NCI-H1694 (cell line): ENCODE measurements at regions not wholly inside any gene's neighbourhood (a gene's known extent, or its start where the extent isn't known, plus 50 kb on each side); places are given as distances from the start of the nearest gene placed in this dataset.

Experiments
- DNase-seq: peaks from one replicate; lab custom pipeline; 2025; lab: John Stamatoyannopoulos, UW

GRCh38 chr21:39054066-39054465 is 129.2 kb downstream of the PSMG1 start:
- no peak for DNase-seq

- no peak for DNase-seq
These were observed 130.1 kb downstream of the PSMG1 start for GRCh38 chr21:39053126-39053525.

- no peak for DNase-seq
These were observed 130.5 kb downstream of the PSMG1 start for GRCh38 chr21:39052718-39053117.

GRCh38 chr21:39051588-39051949 is 131.7 kb downstream of the PSMG1 start:
- no peak for DNase-seq

GRCh38 chr21:39050841-39051587 is 132.2 kb downstream of the PSMG1 start:
- no peak for DNase-seq

GRCh38 chr21:39048574-39048973 is 134.7 kb downstream of the PSMG1 start:
- DNase-seq, result no peak

- no peak for DNase-seq
These were observed 135.2 kb downstream of the PSMG1 start for GRCh38 chr21:39048064-39048463.

GRCh38 chr21:39047046-39047445 is 136.2 kb downstream of the PSMG1 start:
- no peak for DNase-seq

GRCh38 chr21:39046236-39046916 is 136.9 kb downstream of the PSMG1 start:
- DNase-seq, result no peak

GRCh38 chr21:39041816-39042215 is 141.4 kb downstream of the PSMG1 start:
- DNase-seq, result no peak

GRCh38 chr21:39040494-39041110 is 142.6 kb downstream of the PSMG1 start:
- DNase-seq, result no peak

- DNase-seq, result no peak
These were observed 145.3 kb downstream of the PSMG1 start for GRCh38 chr21:39037807-39038405.

GRCh38 chr21:39036581-39036980 is 146.7 kb downstream of the PSMG1 start:
- no peak for DNase-seq

- DNase-seq, result no peak
These were observed 148.4 kb downstream of the PSMG1 start for GRCh38 chr21:39034590-39035536.

GRCh38 chr21:39033878-39034589 is 149.2 kb downstream of the PSMG1 start:
- DNase-seq, result no peak

GRCh38 chr21:39029900-39030884 is 153.1 kb downstream of the PSMG1 start:
- no peak for DNase-seq

- DNase-seq, result no peak
These were observed 154.0 kb downstream of the PSMG1 start for GRCh38 chr21:39029086-39029755.

- no peak for DNase-seq
These were observed 158.1 kb downstream of the PSMG1 start for GRCh38 chr21:39025198-39025597.

GRCh38 chr21:39024538-39024937 is 158.7 kb downstream of the PSMG1 start:
- no peak for DNase-seq
